RWPE1 (cell line): ENCODE measurements at regions not wholly inside any gene's neighbourhood (a gene's known extent, or its start where the extent isn't known, plus 50 kb on each side); places are given as distances from the start of the nearest gene placed in this dataset.
A peak's percentile ranks its signal among the peaks of the same experiment; 100 is the strongest.

ENCODE experiments used
- CTCF ChIA-PET: fragments of 350-600 bp; sonication (Branson Sonifier 250); formaldehyde crosslinking; extraction: SDS; loops from one replicate; lab custom pipeline; 2021; lab: Yijun Ruan, JAX
- POLR2A ChIA-PET: fragments of 400-600 bp; formaldehyde crosslinking; extraction: SDS; loops from one replicate; lab custom pipeline; 2020; ENCODE audit warnings: antibody characterized with exemption; ENCODE audit not compliant: low non-redundant PET; lab: Yijun Ruan, JAX
- DNase-seq: peaks from one replicate; pipeline ENCODE4 v3.0.0; 2012; ENCODE audit warnings: low spot score
- H3K27ac ChIP-seq: fragments of 450-650 bp; 2 replicates; pipeline ENCODE4 v1.5.1; 2017
- CTCF ChIP-seq: fragments of 450-650 bp; conservative IDR thresholded peaks from 2 replicates; pipeline ENCODE4 v1.5.1; 2017; ENCODE audit warnings: low read depth, mild to moderate bottlenecking

GRCh38 chr1:219699870-219700269 lies 87.0 kb upstream of the ZC3H11B start:
- peak; percentile 8 for DNase-seq
- TF ChIP-seq CTCF, result no peak
- no peak overlapping the region for H3K27ac ChIP-seq
- CTCF ChIA-PET, result no interaction called here
- POLR2A ChIA-PET, result no interaction called here

GRCh38 chr1:219697682-219698081 lies 84.8 kb upstream of the ZC3H11B start:
- CTCF ChIA-PET, result no interaction called here
- no peak for TF ChIP-seq CTCF
- POLR2A ChIA-PET, result no interaction called here
- no peak overlapping the region for H3K27ac ChIP-seq
- no peak for DNase-seq

- CTCF ChIA-PET, result no interaction called here
- no peak for DNase-seq
- POLR2A ChIA-PET, result no interaction called here
Measured at GRCh38 chr1:219692981-219693380, 80.1 kb upstream of the ZC3H11B start.

GRCh38 chr1:219689774-219690173 lies 76.9 kb upstream of the ZC3H11B start:
- ChIA-PET CTCF (interaction anchor here (0.7 kb wide), 2 partner anchors 100 to 502 kb away, joined by 3 read pairs; no protein-coding TSS in a partner anchor), POLR2A (no interaction called here)

More at GRCh38 chr1:219692981-219693380, 80.1 kb upstream of the ZC3H11B start:
- H3K27ac ChIP-seq, result no peak overlapping the region
- no peak for TF ChIP-seq CTCF

GRCh38 chr1:219687779-219688178 lies 74.9 kb upstream of the ZC3H11B start:
- no peak overlapping the region for H3K27ac ChIP-seq
- ChIA-PET POLR2A (no interaction called here), CTCF (interaction anchor here (0.7 to 1.1 kb wide), 2 partner anchors 9 to 302 kb away, joined by 3 to 6 read pairs; no protein-coding TSS in a partner anchor)
- no peak for TF ChIP-seq CTCF
- DNase-seq, result no peak

More at GRCh38 chr1:219689774-219690173, 76.9 kb upstream of the ZC3H11B start:
- DNase-seq, result no peak
- H3K27ac ChIP-seq, result no peak overlapping the region
- no peak for TF ChIP-seq CTCF

- TF ChIP-seq CTCF, result no peak
- CTCF ChIA-PET, result interaction anchor here (1.1 to 1.5 kb wide), 3 partner anchors 25 to 126 kb away, joined by 3 to 6 read pairs (median 3); no protein-coding TSS in a partner anchor
- no peak overlapping the region for H3K27ac ChIP-seq
- no peak for DNase-seq
- POLR2A ChIA-PET, result no interaction called here
Measured at GRCh38 chr1:219686171-219686570, 73.3 kb upstream of the ZC3H11B start.
